HG02973 (cell line): ENCODE measurements at regions not wholly inside any gene's neighbourhood (a gene's known extent, or its start where the extent isn't known, plus 50 kb on each side); places are given as distances from the start of the nearest gene placed in this dataset.

Experiments
- ATAC-seq: cut with Tn5 transposase; IDR thresholded peaks from one replicate; pipeline ENCODE4 v1.9.1; 2021; ENCODE audit warnings: moderate library complexity; ENCODE audit not compliant: unreplicated experiment

DNA sequence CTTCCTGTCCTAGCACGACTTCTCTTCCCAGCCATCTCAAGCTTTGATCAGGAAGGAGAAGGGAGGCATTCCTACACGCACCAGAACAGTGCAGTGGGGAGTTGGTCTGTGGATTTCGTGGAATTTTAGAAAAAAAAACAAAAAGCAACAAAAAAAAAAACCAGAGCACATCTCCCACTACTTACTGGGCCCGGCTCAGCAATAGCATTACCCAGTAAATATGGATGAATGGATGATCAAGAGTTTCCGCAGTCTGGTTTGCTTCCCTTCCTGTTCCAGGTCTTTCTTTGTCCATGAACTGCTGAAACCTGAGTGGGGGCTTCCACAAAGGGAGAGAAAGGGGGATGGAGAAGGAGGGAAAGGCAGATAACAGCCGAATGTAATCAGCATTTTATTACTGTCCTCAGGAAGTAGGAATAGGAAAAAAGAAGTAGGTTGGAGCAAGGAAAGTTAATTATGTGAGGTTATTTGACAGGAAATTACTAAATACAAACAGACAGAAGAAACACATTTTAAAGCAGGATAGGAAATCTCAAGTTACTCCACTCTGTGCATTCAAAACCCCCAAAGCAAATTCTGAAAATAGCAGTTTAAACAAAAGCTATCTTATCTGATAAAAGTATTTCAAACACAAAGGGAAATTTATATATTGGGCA lies 349.0 kb downstream of the PRL start:
- no peak for ATAC-seq

DNA sequence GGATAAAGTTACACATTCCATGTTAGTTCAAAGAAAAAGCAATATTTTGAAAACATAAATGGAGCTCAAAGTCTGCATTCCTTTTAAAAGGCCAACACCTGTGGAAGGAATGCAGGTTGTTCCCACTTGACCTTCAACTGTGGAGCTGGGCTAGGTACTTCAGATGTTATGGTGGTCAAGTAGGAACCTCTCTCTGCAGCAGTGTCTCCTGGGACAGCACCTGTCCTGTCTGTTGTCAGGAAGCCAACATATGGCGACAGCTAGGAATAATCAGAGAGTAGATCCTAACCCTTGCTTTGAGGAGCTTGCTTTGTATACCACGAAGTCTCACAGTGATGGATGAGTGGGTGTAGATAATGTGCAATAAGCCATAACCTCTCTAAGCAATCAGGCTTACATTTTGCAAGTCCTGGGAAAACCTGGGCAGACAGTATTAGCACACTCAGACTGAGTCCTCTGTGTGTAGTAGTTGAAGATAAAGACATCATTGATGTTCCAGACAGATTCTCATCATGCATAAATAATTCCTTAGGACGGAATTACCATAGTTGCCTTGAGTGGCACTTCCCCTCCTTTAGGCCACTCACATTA lies 347.5 kb downstream of the PRL start:
- no peak for ATAC-seq

DNA sequence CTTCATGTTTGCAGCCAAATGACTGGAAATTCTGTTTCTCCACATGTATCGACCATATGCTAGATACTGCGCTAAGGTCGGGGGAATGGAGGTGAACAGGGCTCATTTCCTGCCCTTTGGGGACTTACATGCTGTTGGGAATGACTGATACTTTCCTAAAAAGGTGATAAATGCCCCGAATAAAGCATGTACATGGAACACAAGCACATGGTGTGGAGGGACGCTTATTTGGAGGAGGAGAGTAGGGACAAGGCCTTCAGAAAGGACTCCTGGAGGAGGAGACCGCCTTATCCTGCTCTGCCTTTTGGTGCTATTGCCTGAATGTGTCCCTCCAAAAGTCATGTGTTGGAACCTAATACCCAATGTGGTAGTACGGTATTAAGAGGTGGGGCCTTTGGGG lies 344.5 kb downstream of the PRL start:
- ATAC-seq, result no peak

DNA sequence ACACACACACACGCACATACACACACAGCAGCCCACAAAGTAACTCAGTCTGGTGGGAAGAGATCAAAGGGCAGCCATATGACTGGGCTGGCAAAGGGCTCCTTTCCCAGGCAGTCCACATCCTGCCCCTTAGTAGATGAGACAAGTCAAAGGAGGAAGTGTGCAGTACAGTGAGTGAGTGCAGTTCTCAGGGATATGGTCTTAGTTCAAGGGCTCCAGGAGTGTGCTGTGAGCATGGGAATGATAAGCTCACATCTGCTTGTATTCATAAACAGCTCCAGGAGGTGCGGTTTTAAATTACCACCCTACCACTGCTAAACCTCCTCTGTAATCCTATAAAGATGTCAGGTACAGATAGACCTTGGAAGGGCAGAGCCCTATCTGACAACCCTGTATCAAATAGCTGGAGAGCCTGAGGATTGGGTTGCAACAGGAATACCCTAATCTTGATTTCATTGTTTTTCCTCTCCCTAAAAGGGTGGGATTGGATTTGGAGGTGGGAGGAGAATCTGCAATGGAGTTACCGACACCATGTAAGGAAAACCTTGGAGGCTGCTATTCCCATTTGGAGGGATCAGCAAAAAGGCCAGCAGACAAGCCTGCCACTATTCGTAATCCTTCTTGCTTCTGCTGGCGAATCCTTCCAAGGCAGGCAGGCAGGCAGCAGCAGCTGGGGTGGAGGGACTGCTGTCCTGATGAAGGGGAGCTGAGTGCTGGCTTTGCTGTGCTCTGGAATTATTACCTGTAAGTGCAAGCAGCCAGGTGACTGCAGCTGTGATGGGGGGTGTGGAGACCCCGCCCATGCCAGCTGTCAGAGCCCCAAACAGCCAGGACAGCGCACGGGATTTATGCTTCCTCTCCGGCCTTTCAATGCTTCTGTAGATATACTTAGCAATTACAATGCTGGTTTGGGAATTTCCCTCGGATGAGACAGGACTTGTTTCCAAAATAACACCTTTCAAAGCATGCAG lies 342.7 kb downstream of the PRL start:
- no peak for ATAC-seq

DNA sequence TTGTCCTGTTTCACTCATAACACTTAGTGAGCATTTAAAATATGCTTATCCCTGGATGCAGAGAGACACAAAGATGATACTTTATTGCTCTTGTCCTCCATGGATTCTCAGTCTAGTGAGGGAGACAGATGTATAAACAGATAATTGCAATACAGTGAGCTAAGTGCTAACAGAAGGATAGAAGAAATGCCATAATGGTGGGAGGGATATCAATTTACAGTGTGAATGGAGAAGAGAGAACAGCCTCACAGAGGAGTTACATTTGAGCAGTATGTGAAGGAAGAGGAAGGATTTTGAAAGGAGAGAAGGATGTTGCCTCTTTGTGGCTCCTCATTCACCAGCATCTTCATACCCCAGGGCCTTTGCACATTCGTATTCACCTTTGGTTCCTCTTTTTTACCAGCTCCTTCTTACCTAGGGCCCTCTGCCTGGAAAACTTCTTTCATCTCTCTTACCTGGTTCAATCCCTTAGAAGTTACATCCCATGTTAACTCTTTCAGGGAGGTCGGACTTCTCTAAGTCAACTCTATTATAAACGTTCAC lies 341.7 kb downstream of the PRL start:
- ATAC-seq, result no peak

DNA sequence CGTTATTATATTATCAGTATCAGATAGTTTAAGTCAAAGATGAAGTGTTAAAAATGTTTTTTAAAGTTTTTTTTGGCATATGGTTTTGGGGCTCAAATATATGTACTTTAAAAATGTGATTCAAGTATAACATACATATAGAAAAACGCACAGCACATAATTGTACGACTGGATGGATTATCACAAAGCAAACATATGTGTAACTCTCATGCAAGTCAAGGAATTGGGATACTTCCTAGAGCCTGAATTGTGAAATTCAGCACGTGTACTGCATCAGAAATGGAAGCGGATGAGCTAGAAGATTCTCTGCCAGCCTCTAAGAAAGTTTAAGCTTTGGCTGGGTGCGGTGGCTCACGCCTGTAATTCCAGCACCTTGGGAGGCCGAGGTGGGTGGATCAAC lies 340.9 kb downstream of the PRL start:
- ATAC-seq, result no peak

DNA sequence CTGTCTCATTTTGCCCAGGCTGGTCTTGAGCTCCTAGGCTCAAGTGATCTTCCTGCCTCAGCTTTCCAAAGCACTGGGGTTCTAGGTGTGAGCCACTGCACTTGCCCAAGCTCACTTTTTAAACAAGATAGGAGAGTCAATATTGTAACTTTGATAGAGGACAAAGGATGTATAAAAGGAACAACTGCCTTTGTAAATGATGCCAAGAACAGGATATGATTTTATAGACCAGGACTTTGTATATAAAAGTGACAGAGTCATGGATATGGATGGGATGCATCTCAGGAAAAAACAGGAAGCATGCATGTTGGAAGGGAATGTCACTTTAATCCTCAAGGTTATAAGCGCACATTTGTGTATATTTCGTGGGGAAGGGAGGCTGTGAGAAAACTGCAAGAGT lies 338.4 kb downstream of the PRL start:
- no peak for ATAC-seq

DNA sequence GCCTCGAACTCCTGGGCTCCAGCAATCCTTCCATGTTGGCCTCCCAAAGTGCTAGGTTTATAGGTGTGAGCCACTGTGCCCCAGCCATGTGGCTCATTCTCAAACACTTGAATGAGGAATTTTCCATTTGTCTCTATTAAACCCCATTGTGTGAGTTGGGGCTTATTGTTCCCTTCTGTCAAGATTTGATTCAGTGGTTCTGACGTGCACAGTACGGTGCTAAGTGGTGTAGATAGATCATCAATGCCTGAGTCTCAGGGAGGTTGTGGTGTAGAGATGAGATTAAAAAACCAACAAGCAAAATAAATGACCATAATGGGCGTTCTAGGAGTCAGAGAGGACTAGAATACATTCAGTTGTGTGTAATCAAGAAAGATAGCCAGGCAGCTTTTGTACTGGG lies 335.6 kb downstream of the PRL start:
- no peak for ATAC-seq

DNA sequence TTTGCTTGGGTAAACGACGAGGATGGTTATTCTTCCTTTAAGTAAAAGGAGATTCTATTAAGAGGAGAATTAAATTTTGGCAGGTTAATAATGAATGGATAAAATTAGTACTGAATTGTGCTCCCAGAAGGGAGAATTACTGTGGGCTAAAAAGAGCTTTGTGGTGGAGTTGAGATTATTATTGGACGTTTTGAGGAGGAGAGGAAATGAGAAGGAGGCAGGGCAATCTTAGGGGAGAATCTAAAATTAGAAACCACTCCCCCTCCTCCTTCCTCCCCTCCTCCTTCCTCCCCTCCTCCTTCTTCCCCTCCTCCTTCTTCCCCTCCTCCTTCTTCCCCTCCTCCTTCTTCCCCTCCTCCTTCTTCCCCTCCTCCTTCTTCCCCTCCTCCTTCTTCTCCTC lies 331.8 kb downstream of the PRL start:
- ATAC-seq, result no peak

DNA sequence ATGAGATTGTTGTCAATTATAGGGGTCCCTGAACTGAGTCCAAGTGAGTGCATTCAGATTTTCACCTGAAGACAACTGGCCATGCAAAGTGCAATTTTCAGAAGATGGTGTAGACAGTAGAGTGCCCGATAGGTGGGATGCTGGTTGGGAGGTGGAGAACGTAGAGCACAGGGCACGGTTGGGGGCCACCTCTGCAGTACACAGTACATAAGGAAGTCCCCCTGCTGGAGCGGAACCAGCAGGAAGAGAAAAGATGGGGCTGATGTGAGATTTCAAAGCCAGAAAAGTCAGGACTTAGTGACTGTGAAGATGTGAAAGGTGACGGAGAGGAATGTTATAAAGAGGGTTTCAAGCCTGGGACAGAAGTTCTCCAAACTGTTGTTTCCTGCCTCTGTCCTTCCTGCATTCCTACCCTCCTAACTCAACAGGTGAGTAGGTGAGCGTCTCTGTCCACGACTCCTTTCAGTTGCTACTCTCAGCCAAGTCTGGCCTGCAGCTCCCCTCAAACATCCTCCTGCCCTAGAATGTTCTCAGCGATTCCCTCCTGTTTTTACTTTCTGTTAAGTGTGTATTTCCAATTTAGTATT lies 330.8 kb downstream of the PRL start:
- ATAC-seq, result no peak

DNA sequence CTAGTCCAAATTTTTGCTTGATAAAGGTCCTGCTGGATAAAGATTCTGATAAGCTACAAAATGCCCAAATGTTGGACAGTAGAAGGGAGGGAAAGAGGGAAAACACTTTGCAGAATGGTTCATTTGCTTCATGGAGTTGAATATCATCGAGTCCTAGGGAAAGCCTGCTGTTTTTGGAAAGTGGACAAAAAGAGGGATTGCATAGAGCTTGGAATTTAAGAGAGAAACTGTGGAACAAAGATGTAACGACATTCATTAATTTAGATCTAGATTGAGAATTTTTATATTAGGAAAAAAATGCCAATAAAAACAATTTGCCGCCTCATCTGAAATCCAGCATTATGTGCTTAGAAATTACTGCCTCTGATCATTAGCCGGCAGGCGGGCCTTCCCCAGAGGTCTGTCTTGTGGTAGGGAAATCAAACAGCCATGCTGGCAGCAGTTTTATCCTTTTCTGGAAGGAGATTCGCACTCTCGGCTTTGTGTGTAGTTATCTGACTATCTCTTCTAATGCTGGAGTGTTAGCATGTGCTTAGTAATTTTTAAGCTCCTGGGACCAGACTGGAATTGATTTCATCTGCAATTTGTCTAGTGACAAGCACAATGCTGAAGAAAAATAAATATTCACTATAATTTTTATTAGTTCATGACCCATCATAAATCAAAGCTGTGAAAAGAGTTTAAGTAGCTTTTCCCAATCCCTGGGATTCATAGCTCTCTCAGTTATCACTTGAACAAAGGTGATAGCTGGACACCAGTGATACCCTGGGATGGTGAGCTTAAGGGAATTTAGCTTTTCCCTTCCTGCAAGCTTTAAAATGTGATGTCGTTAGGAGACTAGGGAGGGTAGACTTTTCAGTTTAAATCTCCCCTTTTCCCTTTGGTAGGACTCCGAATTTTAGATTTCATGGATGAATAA lies 329.5 kb downstream of the PRL start:
- no peak for ATAC-seq

DNA sequence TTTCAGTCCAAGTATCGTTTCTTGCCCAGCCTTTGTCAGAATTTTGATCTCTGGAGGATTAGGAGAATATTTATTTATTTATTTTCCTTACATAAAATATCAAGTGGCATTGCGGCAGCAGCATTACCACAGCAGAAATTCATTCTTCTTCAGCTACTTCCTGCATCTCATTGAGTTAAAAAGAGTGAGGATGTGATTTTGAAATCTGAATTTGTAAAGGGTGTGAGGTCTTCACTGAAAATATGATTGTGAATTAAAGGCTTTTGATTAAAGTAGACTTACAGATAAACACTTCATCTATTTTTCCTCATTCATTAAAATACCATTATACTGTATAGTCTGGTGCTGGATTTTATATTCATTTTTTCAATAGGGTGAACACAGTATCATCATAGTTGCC lies 328.4 kb downstream of the PRL start:
- no peak for ATAC-seq

DNA sequence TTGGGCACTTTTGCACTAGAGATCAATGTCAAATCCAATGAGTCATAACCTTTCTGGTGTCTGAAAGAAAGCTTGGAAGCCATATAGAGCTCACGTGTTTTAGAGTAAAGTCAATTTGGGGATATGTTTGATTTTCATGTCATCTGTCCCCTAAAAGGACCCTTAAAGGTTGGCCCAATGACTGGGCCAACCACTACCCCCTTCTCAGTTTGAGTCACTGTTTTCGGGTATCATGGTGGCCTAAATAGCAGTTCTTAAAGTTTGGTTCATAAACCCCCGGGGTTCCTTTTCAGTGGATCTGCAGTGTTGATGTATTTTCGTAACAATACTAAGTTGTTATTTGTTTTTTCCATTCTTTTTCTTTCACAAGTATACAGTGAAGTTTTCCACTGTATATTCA lies 327.6 kb downstream of the PRL start:
- ATAC-seq, result no peak

DNA sequence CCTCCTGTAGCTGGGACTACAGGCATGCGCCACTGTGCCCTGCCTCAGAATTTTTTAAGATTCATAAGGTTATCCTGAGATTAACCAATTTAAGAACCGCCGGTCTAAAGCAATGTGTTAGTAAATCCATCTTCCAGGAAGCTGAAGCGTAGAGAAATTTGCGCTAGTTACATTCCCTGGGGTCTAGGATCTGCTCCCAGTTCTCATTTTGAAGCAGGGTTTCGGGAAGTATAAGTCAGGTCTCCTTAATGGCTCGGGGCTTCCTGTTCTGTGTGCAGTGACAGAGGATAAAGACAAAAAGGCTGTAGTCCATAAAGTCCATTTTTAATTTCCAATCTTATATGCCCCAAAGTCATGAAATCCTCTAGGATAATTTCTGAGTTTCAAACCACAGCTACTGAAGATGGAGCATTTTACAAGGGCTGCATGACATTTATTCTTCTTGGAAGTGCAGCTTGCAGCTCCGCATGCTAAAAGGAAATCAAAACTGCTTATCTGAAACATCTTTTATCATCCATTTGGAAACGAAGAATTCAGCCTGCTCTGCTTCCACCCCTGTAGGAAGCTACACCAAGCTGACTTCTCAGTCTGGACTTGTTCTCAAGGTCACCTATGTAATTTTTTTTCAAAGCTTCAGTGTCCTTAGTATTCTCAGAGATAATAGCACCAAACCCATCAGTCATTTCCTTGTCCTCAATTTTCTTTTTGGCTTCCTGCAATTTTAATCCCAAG lies 326.1 kb downstream of the PRL start:
- ATAC-seq, result no peak

DNA sequence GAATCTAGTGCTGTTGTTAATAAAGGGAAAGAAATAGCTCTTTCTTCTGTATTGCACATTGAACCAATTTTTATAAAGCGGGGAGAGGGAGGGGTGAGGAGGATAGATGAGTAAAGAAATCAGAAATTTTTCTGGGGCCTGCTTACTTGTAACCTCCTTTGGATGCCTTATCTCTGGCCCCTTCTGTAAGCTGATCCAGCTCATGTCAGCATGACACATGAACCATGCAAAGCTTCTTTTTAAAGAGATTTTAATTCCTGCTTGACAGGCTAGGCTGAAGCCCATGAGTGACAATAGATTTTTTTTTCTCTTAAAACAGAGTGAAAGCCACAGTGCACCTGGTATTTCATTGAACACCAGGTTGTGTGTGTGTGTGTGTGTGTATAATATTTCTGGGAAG lies 325.3 kb downstream of the PRL start:
- no peak for ATAC-seq

DNA sequence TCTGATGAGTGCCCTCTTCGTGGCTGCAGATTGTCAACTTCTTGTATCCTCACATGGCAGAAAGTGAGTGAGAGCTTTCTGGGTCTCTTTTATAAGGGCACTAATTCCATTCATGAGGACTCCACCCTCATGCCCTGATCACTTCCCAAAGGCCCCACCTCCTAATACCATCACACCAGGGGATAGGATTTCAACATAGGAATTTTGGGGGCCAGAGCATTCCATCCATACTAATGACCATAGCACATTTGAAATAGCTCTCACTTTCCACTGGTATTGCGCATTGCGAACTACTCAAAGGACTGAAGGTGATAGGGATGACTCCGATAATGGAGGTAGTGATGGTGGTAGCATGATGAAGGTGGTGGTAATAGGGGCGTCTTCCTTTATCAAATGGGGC lies 324.3 kb downstream of the PRL start:
- ATAC-seq, result no peak

DNA sequence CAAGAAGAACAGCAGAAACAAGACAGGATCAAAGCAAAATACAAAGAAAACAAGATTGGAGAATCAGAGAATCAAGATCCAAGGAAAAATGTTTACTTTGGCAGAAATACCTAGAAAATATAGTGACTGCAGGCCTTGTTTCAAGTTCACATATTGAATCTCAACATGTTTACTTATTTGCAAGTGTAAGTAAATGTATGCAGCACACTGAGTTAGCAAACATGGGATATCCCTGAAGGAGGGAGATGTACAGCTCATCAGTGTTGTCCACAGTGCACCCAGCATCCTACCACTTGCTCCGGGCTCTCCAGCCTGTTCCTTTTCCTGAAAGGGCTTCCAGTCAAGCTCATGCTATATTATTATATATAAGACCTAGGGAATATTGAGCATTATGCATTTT lies 319.5 kb downstream of the PRL start:
- ATAC-seq, result no peak

DNA sequence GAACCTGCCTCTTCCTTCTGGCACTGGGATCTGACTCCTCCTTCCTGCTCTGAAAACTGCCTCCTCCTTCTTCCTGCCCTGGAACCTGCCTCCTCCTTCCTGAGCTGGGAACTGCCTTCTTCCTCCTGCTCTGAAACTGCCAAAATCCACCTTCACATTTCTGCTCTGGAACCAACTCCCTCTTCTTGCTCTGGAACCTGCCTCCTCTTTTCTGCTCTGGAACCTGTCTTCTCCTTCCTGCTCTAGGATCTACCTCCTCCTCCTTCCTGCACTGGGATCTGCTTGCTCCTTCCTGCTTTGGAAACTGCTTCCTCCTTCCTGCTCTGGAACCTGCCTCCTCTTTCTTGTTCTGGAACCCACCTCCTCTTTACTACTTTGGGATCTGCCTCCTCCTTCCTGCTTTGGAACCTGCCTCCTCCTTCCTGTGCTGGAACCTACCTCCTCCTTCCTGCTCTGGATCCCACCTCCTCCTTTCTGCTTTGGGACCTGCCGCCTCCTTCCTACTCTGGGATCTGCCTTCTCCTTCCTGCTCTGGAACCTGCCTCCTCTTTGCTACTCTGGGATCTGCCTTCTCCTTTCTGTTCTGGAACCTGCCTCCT lies 315.5 kb downstream of the PRL start:
- no peak for ATAC-seq

DNA sequence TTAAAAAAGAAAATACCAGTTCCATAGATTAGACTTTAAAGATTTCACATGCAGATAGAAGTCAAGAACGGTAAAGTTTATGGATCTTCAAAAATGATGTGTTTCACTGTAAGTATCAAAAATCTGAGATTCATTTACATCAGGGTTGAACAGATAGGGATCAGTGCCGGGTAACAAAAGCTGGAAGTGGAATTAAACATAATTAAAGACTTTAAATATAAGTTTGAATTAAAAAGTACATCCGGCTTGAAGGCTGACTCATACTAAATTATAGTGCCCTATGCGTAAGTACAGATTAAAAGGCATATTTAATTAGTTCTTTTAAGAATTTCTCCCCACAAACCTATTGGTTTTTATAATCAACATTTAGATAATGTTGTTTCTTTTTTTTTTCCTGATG lies 312.7 kb downstream of the PRL start:
- no peak for ATAC-seq
